HepG2 (cell line): ENCODE measurements at regions not wholly inside any gene's neighbourhood (a gene's known extent, or its start where the extent isn't known, plus 50 kb on each side); places are given as distances from the start of the nearest gene placed in this dataset.

Source experiments
- ATAC-seq: fragments of 200-7000 bp; cut with Tn5 transposase; 3 replicates; pipeline ENCODE4 v1.9.1; 2020; ENCODE audit warnings: mild to moderate bottlenecking, moderate library complexity
- BruUV-seq: library from RNA; stranded (reverse); fragments of 400-500 nt; replicated peaks from 2 replicates; lab custom pipeline; 2021; lab: Mats Ljungman, UMichigan
- CTCF ChIA-PET: fragments of 300-600 bp; formaldehyde crosslinking; extraction: SDS; loops from one replicate; lab custom pipeline; 2021; ENCODE audit warnings: low total read pairs, inconsistent platforms, low intra/inter-chr PET ratio; lab: Yijun Ruan, JAX
- POLR2A ChIA-PET: fragments of 350-600 bp; sonication (Branson Sonifier 250); formaldehyde crosslinking; loops from one replicate; lab custom pipeline; 2020; ENCODE audit warnings: antibody characterized with exemption, inconsistent platforms; lab: Yijun Ruan, JAX
- DNase-seq: peaks from one replicate; pipeline ENCODE4 v3.0.0-alpha.2; 2015; ENCODE audit warnings: low spot score
- FAIRE-seq: peaks from 3 replicates; lab custom pipeline; 2011; peaks lifted over from hg19 to GRCh38; lab: Jason Lieb, UNC
- H2AFZ ChIP-seq: one replicate; pipeline ENCODE4 v1.6.1; 2011; ENCODE audit warnings: low read length, inconsistent platforms
- H3K27ac ChIP-seq: fragments of 300-600 bp; 3 replicates; pipeline ENCODE4 v1.8.0; 2011; ENCODE audit warnings: mixed run types, mild to moderate bottlenecking, mixed read lengths, low read length, inconsistent platforms; ENCODE audit not compliant: insufficient read depth; ENCODE audit errors: extremely low read length
- H3K27me3 ChIP-seq, 2 experiments: fragments of 200-600 bp in 1 of 2; 2 replicates in 1 of 2; 3 replicates in 1 of 2; pipeline versions ENCODE4 v1.6.0 to v1.8.0; 2011; ENCODE audit warnings: low read length in 2 of 2, mild to moderate bottlenecking in 2 of 2, moderate library complexity in 2 of 2, inconsistent platforms in 1 of 2; ENCODE audit not compliant: insufficient read depth in 2 of 2, control insufficient read depth in 1 of 2
- H3K36me3 ChIP-seq, 2 experiments: fragments of 200-600 bp in 1 of 2; replicated peaks in 1 of 2; 2 replicates in 1 of 2; 3 replicates in 1 of 2; pipeline versions ENCODE4 v1.5.1 to v1.8.0; 2011; ENCODE audit warnings: low read length in 2 of 2, inconsistent platforms in 1 of 2; ENCODE audit not compliant: insufficient read depth in 2 of 2, control insufficient read depth in 1 of 2
- H3K4me1 ChIP-seq: 2 replicates; pipeline ENCODE4 v1.5.1; 2012; ENCODE audit warnings: low read length, inconsistent platforms; ENCODE audit not compliant: insufficient read depth
- H3K4me2 ChIP-seq: 2 replicates; pipeline ENCODE4 v1.6.0; 2011; ENCODE audit warnings: low read depth, low read length, inconsistent platforms
- H3K4me3 ChIP-seq, 3 experiments: fragments of 200-600 bp in 1 of 3; sonication (generic), shearing (Covaris generic) in 1 of 3; replicated peaks in 1 of 3; 2 replicates each; pipeline ENCODE4 v1.5.1; 2011 to 2016; ENCODE audit warnings: low read length in 3 of 3, inconsistent platforms in 2 of 3, low read depth in 2 of 3, mild to moderate bottlenecking in 2 of 3, control low read depth in 1 of 3, mixed read lengths in 1 of 3; ENCODE audit not compliant: insufficient read depth in 1 of 3
- H3K79me2 ChIP-seq: one replicate; pipeline ENCODE4 v1.6.1; 2011; ENCODE audit warnings: low read length, inconsistent platforms; ENCODE audit not compliant: insufficient read depth
- H3K9ac ChIP-seq: 2 replicates; pipeline ENCODE4 v1.6.0; 2011; ENCODE audit warnings: mild to moderate bottlenecking, low read depth, low read length, inconsistent platforms; ENCODE audit not compliant: insufficient read depth
- H3K9me3 ChIP-seq: 2 replicates; pipeline ENCODE4 v1.5.1; 2012; ENCODE audit warnings: mild to moderate bottlenecking, low read length
- H4K20me1 ChIP-seq: 2 replicates; pipeline ENCODE4 v1.6.0; 2011; ENCODE audit warnings: inconsistent platforms, mild to moderate bottlenecking, low read length, moderate library complexity; ENCODE audit not compliant: insufficient read depth
- MEIS1 ChIP-seq: sonication (generic); formaldehyde crosslinking; IDR thresholded peaks from 2 replicates; pipeline ENCODE4 v1.9.0; 2021; ENCODE audit warnings: mild to moderate bottlenecking, missing genetic modification reagents, moderate library complexity, borderline replicate concordance
- MNT ChIP-seq: fragments of 450-650 bp; IDR thresholded peaks from 2 replicates; pipeline ENCODE4 v1.6.1; 2016
- MXD1 ChIP-seq: sonication (generic); formaldehyde crosslinking; IDR thresholded peaks from 2 replicates; pipeline ENCODE4 v1.4.0; 2020; ENCODE audit warnings: mild to moderate bottlenecking, missing genetic modification reagents
- MYC ChIP-seq: sonication (generic); formaldehyde crosslinking; IDR thresholded peaks from 2 replicates; pipeline ENCODE4 v1.9.0; 2021; ENCODE audit warnings: missing genetic modification reagents, borderline replicate concordance
- NR1H2 ChIP-seq: sonication (generic); formaldehyde crosslinking; IDR thresholded peaks from 2 replicates; pipeline ENCODE4 v1.8.1; 2022; ENCODE audit warnings: low read depth, missing genetic modification reagents, borderline replicate concordance
- NR2F2 ChIP-seq: IDR thresholded peaks from 2 replicates; pipeline ENCODE4 v1.6.1; 2012; ENCODE audit warnings: low read depth, inconsistent platforms, borderline replicate concordance
- SAP130 ChIP-seq: IDR thresholded peaks from 2 replicates; pipeline ENCODE4 v1.6.1; 2016; ENCODE audit warnings: low read depth
- ZFY ChIP-seq: sonication (generic); formaldehyde crosslinking; IDR thresholded peaks from 2 replicates; pipeline ENCODE4 v1.4.0; 2020; ENCODE audit warnings: missing genetic modification reagents
- WGBS: methylation state at CpG from one replicate; pipeline ENCODE4 v1.1.6; 2017; ENCODE audit warnings: low lambda C conversion rate; 5-methylcytosine and 5-hydroxymethylcytosine counted together
- in situ Hi-C: cut with HindIII; loops from 2 replicates; pipeline ENCODE4 v1.10.0; 2017; ENCODE audit warnings: low pct_unique_long_range_greater_than_20kb; ENCODE audit not compliant: extremely low pct_ligation_motif_present
- intact Hi-C: fragments of 100-400 bp; cut with micrococcal nuclease; formaldehyde crosslinking; loops from one replicate; pipeline ENCODE4 v1.10.0; 2022; ENCODE audit not compliant: unreplicated experiment

- no peak for TF ChIP-seq MXD1 (CRISPR knock-in tag)
- TF ChIP-seq SAP130 (CRISPR knock-in tag): no peak
- no peak for TF ChIP-seq ZFY
- no peak for TF ChIP-seq NR1H2 (CRISPR knock-in tag)
- no peak for TF ChIP-seq NR2F2
- TF ChIP-seq MYC (CRISPR knock-in tag): no peak
Measured at GRCh38 chr2:8046849-8047248, 635.0 kb upstream of the ID2 start (continued).

GRCh38 chr2:8049176-8049575 lies 632.7 kb upstream of the ID2 start:
- no TSS peak for BruUV-seq
- H4K20me1 ChIP-seq: no peaks in the 10 kb centered on the region
- H2AFZ ChIP-seq: no peak overlapping the region
- ChIA-PET POLR2A (no interaction called here), CTCF (no interaction called here)
- H3K27me3 ChIP-seq: peaks cover 2 to 8% of the 10 kb centered on the region in 2 experiments; a peak in 2 of 5 replicates
- no peaks in the 10 kb centered on the region for H3K79me2 ChIP-seq
- no peaks in the 10 kb centered on the region for H3K4me1 ChIP-seq
- DNase-seq: no peak
- no peak overlapping the region for H3K9ac ChIP-seq
- peak; percentile 49 for ATAC-seq
- intact Hi-C loops (no loop called here), in situ Hi-C loops (no loop called here)
- no peak overlapping the region for H3K27ac ChIP-seq
- H3K9me3 ChIP-seq: no peaks in the 10 kb centered on the region
- TF ChIP-seq MNT: peak; percentile 31; the same call in 1 of the 2 replicates
- no peak for TF ChIP-seq MEIS1
- 46% methylated on average over 4 of the region's 4 CpGs for WGBS
- FAIRE-seq: no peak
- H3K4me2 ChIP-seq: no peak overlapping the region
- no peaks in the 10 kb centered on the region for H3K36me3 ChIP-seq
- no peak overlapping the region for H3K4me3 ChIP-seq
